ENCODE measurements at regions not wholly inside any gene's neighbourhood (a gene's known extent, or its start where the extent isn't known, plus 50 kb on each side); places are given as distances from the start of the nearest gene placed in this dataset.

DNA sequence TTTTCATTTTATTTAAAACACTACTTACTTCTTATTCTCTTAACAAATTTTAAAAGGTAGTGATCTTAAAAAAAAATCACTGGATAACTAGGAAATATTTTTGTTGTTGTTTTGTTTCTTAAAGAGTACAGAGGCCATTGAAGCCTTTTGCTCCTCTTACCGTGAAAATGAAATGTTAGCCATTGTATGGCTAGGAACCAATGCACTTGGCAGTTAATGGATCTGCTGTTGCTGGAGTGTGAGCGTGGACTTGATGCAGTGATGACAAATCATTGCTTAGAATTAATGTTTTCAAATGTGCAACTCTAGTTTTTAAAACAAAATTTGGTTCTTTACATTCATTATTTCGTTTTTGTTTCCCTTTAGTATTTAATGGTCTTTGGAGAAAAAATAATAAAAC is 162.3 kb downstream of the HAUS1 start:
- no peak for DNase-seq (ENCODE audit: low read depth)

DNA sequence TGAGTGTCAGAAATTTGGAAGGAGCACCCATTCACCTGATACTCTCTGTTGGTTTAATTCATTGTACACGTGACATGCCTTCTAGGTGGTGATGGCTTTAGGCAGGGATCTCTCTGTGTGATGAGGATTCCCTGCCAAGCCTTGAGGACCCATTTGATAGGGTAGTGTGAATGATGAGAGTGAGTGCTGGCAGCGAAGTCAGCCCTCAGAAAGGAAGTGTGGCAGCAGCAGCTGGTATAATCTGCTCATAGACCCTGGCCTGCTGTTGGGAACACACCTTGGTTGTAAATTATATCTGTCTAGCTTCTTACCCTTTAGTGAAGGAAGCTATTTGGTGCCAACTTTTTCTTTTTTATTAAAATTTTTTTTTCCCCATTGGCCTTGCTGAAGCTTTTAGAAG is 164.5 kb downstream of the HAUS1 start:
- no peak for DNase-seq (ENCODE audit: low read depth)

DNA sequence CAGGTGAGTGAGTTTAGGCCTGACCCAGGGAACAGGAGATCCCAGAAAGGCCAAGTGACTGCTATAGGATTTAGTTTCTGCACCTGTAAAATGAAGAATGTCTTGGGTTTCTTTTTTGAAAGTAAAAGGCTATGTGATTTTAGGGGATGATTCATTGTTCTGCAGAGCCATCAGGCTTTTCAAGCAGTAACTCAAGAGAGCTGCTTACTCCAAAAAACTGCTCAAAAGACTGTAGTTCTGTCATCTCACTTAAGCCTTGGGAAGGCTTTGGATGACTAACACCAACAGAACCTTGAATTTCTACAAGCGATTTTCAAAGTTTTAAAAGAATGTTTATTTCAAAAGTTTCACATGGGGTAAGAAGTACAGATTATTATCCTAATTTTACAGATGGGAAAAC is 165.1 kb downstream of the HAUS1 start:
- no peak for DNase-seq (ENCODE audit: low read depth)

GRCh38 chr18:46271488-46271887 is 167.3 kb downstream of the HAUS1 start:
- DNase-seq (ENCODE audit: low read depth), result no peak

DNA sequence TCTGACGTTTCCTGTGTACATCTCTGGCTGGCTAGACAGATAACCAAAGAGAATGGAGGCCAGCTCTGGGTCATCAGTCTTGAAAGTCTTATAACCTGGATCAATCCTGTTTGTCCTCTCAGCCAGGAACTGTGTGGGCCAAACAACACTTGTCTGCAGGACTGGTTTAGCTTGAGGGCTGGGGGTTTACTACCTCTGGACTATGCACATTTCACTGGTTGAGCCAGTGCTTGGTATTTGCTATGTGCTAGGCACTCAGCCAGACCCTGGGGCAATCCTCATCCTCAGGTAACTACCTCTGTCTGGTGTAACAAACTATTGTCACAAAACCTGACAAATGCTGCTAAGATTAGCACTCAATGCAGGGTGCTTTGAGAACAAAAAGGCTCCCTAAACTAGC is 169.7 kb downstream of the HAUS1 start:
- DNase-seq (ENCODE audit: low read depth), result no peak

DNA sequence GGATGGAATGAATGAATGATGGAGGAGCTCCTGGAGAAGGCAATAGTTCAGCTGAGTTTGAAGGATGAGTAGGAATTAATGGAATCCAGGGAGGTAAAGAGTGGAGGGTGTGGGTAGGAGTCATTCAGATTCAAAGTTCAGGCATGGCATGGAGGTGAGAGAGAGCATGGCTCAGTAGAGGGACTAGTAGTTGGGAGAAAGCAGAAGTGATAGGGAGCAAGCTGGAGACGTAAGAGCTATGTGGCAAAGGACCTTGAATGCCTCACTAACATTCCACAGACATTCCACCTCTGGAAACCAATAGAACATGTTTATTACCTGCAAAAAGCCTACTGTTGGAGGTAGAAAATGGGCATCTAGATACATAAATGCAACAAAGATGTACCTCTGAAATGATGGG is 170.1 kb downstream of the HAUS1 start:
- no peak for DNase-seq (ENCODE audit: low read depth)

DNA sequence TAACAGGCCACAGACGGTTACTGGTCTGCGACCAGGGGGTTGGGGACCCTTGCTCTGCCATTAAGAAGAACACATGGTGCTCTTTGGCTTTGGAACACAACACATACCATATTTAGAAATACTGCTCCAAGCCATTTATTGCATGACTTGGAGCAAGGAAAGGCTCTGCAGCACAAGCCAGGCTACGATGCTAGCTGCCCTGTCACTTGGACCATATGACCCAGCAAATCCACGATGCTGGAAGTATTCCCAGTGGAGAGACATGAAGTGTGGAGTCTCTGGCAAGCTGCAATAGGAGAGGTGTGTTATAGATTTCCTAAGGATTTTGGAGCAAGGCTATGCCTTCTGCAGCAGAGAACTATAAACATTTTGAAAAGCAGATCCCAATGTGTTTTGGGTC is 171.2 kb downstream of the HAUS1 start:
- no peak for DNase-seq (ENCODE audit: low read depth)

DNA sequence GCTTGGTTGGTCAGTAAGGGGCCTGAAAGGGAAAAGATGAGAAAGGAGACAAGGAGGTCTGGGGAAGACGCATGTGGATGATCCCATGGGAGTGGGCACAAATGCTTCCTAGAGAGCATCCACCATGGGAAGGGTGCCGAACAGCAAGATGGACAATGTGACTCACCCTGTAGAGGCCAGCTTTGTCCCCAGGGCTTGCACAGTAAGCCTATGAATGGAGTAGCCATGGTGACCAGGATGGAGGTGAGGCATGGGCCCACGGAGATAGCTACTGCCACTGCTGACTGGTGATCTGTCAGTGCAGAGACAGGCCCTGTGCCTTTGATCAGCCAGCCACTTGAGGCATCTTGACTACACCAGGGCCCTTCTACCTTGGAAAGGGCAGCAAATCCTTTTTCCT is 172.6 kb downstream of the HAUS1 start:
- no peak for DNase-seq (ENCODE audit: low read depth)

DNA sequence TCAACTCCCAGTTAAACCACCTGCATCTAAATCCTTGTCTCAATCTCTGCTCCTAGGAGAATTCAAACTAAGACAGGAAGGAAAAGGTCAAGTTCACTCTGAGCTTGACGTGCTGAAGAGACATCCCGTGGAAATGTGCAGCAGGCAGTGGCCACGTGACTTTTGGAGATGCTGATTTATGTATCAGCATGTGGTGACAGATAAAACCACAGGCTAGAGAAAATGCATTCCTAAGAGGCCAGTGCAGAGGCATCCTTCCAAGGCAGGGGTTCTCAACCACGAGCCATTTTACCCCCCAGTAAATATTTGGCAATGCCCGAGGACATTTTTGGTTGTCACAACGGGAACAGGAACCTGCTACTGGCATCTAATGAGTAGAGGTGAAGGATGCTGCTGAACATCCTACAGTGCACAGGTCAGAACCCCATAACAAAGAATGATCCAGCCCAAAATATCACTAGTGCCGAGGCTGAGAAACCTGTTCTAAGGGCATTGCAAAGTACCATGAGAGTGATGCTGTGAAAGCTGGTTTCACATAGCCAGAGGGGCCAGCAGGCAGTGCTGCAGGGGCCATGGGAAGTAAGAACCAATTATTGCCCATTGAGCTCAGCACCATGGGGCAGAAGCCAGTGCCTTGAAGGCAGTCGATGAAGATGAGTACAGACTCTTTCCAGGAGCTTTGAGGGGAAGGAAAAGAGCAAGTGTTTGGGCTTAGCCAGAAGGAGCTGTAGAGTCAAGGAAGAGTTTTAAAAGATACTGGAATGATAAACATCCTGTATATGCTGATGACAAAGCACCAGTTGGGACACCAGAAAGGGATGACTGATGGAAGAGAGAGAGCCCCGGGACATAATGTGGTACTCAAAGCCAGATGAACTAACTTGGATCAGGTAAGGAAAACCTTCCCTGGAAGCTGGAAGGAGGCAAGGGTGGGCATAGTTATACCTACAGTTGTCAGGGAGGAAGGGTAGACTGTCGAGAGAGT is 174.6 kb downstream of the HAUS1 start:
- peak; percentile 82 for DNase-seq (ENCODE audit: low read depth)

GRCh38 chr18:46279673-46280072 is 175.5 kb downstream of the HAUS1 start:
- no peak for DNase-seq (ENCODE audit: low read depth)

- DNase-seq (ENCODE audit: low read depth), result peak; percentile 80
These were observed 177.3 kb downstream of the HAUS1 start for GRCh38 chr18:46281185-46282176.

GRCh38 chr18:46282177-46282570 is 178.0 kb downstream of the HAUS1 start:
- no peak for DNase-seq (ENCODE audit: low read depth)

GRCh38 chr18:46282646-46283045 is 178.5 kb downstream of the HAUS1 start:
- no peak for DNase-seq (ENCODE audit: low read depth)

- DNase-seq (ENCODE audit: low read depth), result peak; percentile 17
These were observed 179.1 kb downstream of the HAUS1 start for GRCh38 chr18:46283268-46283667.

GRCh38 chr18:46283895-46284295 is 179.7 kb downstream of the HAUS1 start:
- DNase-seq (ENCODE audit: low read depth), result no peak

GRCh38 chr18:46289463-46289862 is 185.3 kb downstream of the HAUS1 start:
- DNase-seq (ENCODE audit: low read depth), result no peak

GRCh38 chr18:46289931-46290330 is 185.7 kb downstream of the HAUS1 start:
- no peak for DNase-seq (ENCODE audit: low read depth)

DNA sequence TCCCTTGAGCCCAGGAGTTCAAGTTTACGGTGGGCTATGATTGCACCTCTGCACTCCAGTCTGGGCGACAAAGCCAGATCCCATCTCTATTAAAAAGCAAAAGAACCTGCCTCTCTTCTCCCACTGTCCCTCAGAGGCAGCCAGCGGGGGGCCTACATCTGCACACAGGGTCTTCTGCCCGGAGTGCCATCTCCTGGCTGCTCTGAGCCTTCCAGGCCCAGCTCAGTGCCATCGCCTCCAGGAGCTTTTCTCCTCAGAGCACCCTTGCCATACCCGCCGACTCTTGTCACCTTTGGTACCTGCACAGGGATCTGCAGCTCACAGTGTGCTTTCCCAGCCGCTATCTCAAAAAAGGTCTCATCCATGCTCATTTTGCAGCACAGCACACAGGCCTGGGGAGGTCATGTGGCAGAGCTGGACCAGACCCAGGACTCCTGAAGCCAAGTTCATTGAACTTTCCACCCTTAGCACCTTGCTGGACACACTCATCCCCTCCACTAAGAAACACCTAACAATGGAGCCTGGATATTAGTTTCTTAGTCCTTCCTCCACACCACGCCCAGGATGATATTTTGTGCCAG is 186.3 kb downstream of the HAUS1 start:
- DNase-seq (ENCODE audit: low read depth), result no peak

- no peak for DNase-seq (ENCODE audit: low read depth)
These were observed 187.0 kb downstream of the HAUS1 start for GRCh38 chr18:46291149-46291548.

- no peak for DNase-seq (ENCODE audit: low read depth)
These were observed 189.6 kb downstream of the HAUS1 start for GRCh38 chr18:46293742-46294181.

DNA sequence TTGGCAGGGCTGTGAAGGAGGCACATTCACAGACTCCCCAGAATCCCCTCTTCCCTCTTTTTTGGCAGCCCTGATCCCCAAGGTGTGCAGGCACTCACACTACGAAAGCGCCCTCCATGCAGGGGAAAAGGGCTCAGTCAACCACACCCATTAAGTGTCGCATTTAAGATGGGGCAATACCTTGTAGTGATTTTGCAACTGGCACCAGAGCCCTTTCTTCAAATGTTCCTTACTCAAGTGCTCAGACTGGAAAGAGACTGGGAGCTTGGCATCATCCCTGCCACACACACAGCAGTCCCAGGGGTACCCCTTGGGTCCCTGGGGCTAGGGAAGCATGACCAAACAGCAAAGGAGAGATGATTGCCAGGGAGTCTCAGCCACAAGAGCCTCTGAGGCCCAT is 190.1 kb downstream of the HAUS1 start:
- no peak for DNase-seq (ENCODE audit: low read depth)

GRCh38 chr18:46294751-46295150 is 190.6 kb downstream of the HAUS1 start:
- DNase-seq (ENCODE audit: low read depth), result no peak
